Karpas-422 (cell line): ENCODE measurements at regions not wholly inside any gene's neighbourhood (a gene's known extent, or its start where the extent isn't known, plus 50 kb on each side); places are given as distances from the start of the nearest gene placed in this dataset.

Experiments used
- DNase-seq: peaks from one replicate; pipeline ENCODE4 v3.0.0-alpha.2; 2015
- H2AFZ ChIP-seq: fragments of 200-600 bp; sonication (generic); 2 replicates; pipeline ENCODE4 v1.6.1; 2014; ENCODE audit warnings: antibody characterized with exemption, low read length, mixed read lengths
- H3K27ac ChIP-seq: fragments of 200-600 bp; sonication (generic); 2 replicates; pipeline ENCODE4 v1.5.1; 2014; ENCODE audit warnings: mild to moderate bottlenecking, low read length, moderate library complexity
- H3K27me3 ChIP-seq: fragments of 200-600 bp; sonication (generic); 2 replicates; pipeline ENCODE4 v1.6.1; 2014; ENCODE audit warnings: low read length, mixed read lengths
- H3K36me3 ChIP-seq: fragments of 200-600 bp; sonication (generic); 2 replicates; pipeline ENCODE4 v1.6.1; 2014; ENCODE audit warnings: low read length, mixed read lengths; ENCODE audit not compliant: insufficient read depth
- H3K4me1 ChIP-seq: fragments of 200-600 bp; sonication (generic); 2 replicates; pipeline ENCODE4 v1.6.1; 2014; ENCODE audit warnings: mild to moderate bottlenecking, low read length, mixed read lengths
- H3K4me2 ChIP-seq: fragments of 200-600 bp; sonication (generic); 2 replicates; pipeline ENCODE4 v1.6.1; 2014; ENCODE audit warnings: low read length, low read depth, mild to moderate bottlenecking; ENCODE audit not compliant: poor library complexity, severe bottlenecking
- H3K4me3 ChIP-seq: fragments of 200-600 bp; sonication (generic); 2 replicates; pipeline ENCODE4 v1.5.1; 2014; ENCODE audit warnings: mild to moderate bottlenecking, antibody characterized with exemption, low read length, mixed read lengths
- H3K79me2 ChIP-seq: fragments of 200-600 bp; sonication (generic); 2 replicates; pipeline ENCODE4 v1.6.1; 2014; ENCODE audit warnings: mild to moderate bottlenecking, low read length, mixed read lengths
- H3K9ac ChIP-seq: fragments of 200-600 bp; sonication (generic); 2 replicates; pipeline ENCODE4 v1.6.0; 2014; ENCODE audit warnings: low read length
- H3K9me2 ChIP-seq: fragments of 200-600 bp; sonication (generic), shearing (Covaris generic); replicated peaks from 2 replicates; pipeline ENCODE4 v1.6.0; 2014; ENCODE audit warnings: mild to moderate bottlenecking, low read length, moderate library complexity; ENCODE audit not compliant: insufficient read depth
- H3K9me3 ChIP-seq: fragments of 300-700, 200-600 bp; sonication (generic); 2 replicates; pipeline ENCODE4 v1.6.1; 2014; ENCODE audit warnings: low read length, mixed read lengths
- H4K20me1 ChIP-seq: fragments of 200-600 bp; sonication (generic); 2 replicates; pipeline ENCODE4 v1.6.1; 2014; ENCODE audit warnings: mild to moderate bottlenecking, antibody characterized with exemption, low read length, low read depth; ENCODE audit not compliant: insufficient read depth

- Histone ChIP-seq H3K9me2 (no peaks in the 10 kb centered on the region), H3K4me3 (no peak overlapping the region), H3K27ac (no peak overlapping the region), H3K27me3 (no peaks in the 10 kb centered on the region), H3K9me3 (no peaks in the 10 kb centered on the region), H3K9ac (no peak overlapping the region), H3K4me2 (no peak overlapping the region), H3K36me3 (no peaks in the 10 kb centered on the region), H2AFZ (no peak overlapping the region), H4K20me1 (no peaks in the 10 kb centered on the region), H3K79me2 (no peaks in the 10 kb centered on the region), H3K4me1 (no peaks in the 10 kb centered on the region)
- DNase-seq = no peak
Measured at GRCh38 chr13:76723551-76724232, 162.5 kb downstream of the KCTD12 start.

DNA sequence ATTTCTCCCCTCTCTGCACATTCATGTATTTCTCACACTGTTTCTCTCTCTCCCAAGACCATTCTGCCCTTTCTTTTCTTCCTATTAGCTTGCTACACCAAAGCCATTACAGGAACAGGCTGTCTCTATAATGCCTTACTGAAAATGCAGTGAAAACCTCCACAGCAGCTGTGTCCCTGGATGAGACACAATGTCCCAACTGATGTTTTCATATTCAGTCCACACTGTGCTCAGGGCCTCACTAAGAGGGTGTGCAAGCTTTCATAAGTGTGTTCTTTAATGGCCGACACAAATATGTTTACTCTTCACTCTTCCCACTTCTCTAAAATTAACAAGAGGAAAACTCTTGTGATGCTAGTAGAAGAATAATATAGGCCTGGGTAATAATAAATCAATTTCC is 163.4 kb downstream of the KCTD12 start:
- Histone ChIP-seq H2AFZ (no peak overlapping the region), H3K79me2 (no peaks in the 10 kb centered on the region), H3K4me2 (no peak overlapping the region), H3K9me2 (no peaks in the 10 kb centered on the region), H3K9me3 (no peaks in the 10 kb centered on the region), H3K27me3 (no peaks in the 10 kb centered on the region), H3K36me3 (no peaks in the 10 kb centered on the region), H3K9ac (no peak overlapping the region), H4K20me1 (no peaks in the 10 kb centered on the region), H3K4me3 (no peak overlapping the region), H3K4me1 (no peaks in the 10 kb centered on the region), H3K27ac (no peak overlapping the region)
- DNase-seq = no peak

DNA sequence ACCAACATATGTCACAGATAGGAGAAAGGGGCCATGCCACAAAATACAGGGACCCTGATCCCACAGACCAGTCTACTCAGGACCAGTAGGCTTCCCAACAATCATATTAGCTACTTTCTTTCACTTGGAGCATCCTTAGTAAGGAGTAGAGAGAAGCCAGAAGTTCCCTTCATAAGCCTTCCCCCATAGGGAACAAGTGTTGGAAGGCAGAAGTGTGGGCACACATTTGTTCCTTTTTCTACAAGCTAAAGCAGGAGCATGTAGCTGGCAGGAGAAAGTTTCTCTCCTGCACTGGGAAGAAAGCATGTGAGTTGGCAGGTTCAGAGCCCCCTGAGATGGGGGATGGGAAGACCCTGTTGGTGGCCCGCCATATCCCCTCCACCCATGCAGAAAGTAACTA is 165.4 kb downstream of the KCTD12 start:
- Histone ChIP-seq H3K79me2 (no peaks in the 10 kb centered on the region), H3K4me3 (no peak overlapping the region), H3K9me2 (no peaks in the 10 kb centered on the region), H3K27me3 (no peaks in the 10 kb centered on the region), H2AFZ (no peak overlapping the region), H3K36me3 (no peaks in the 10 kb centered on the region), H3K27ac (no peak overlapping the region), H3K9me3 (no peaks in the 10 kb centered on the region), H3K4me1 (no peaks in the 10 kb centered on the region), H4K20me1 (no peaks in the 10 kb centered on the region), H3K9ac (no peak overlapping the region), H3K4me2 (no peak overlapping the region)
- no peak for DNase-seq

GRCh38 chr13:76720416-76720815 is 165.8 kb downstream of the KCTD12 start:
- no peak for DNase-seq
- Histone ChIP-seq H3K27me3 (no peaks in the 10 kb centered on the region), H3K79me2 (no peaks in the 10 kb centered on the region), H3K9ac (no peak overlapping the region), H3K9me3 (no peaks in the 10 kb centered on the region), H2AFZ (no peak overlapping the region), H3K4me2 (no peak overlapping the region), H3K4me3 (no peak overlapping the region), H3K36me3 (no peaks in the 10 kb centered on the region), H3K27ac (no peak overlapping the region), H3K9me2 (no peaks in the 10 kb centered on the region), H4K20me1 (no peaks in the 10 kb centered on the region), H3K4me1 (no peaks in the 10 kb centered on the region)

GRCh38 chr13:76719955-76720354 is 166.2 kb downstream of the KCTD12 start:
- Histone ChIP-seq H2AFZ (no peak overlapping the region), H3K9ac (no peak overlapping the region), H3K4me1 (no peaks in the 10 kb centered on the region), H3K36me3 (no peaks in the 10 kb centered on the region), H3K79me2 (no peaks in the 10 kb centered on the region), H4K20me1 (no peaks in the 10 kb centered on the region), H3K27ac (no peak overlapping the region), H3K9me2 (no peaks in the 10 kb centered on the region), H3K4me2 (no peak overlapping the region), H3K27me3 (no peaks in the 10 kb centered on the region), H3K9me3 (no peaks in the 10 kb centered on the region), H3K4me3 (no peak overlapping the region)
- no peak for DNase-seq

- Histone ChIP-seq H4K20me1 (no peaks in the 10 kb centered on the region), H2AFZ (no peak overlapping the region), H3K4me3 (no peak overlapping the region), H3K4me1 (no peaks in the 10 kb centered on the region), H3K9me3 (no peaks in the 10 kb centered on the region), H3K9me2 (no peaks in the 10 kb centered on the region), H3K4me2 (no peak overlapping the region), H3K27ac (no peak overlapping the region), H3K9ac (no peak overlapping the region), H3K36me3 (no peaks in the 10 kb centered on the region), H3K27me3 (no peaks in the 10 kb centered on the region), H3K79me2 (no peaks in the 10 kb centered on the region)
- DNase-seq = no peak
Measured at GRCh38 chr13:76717092-76717491, 169.1 kb downstream of the KCTD12 start.

GRCh38 chr13:76715621-76716020 is 170.6 kb downstream of the KCTD12 start:
- Histone ChIP-seq H2AFZ (no peak overlapping the region), H3K36me3 (no peaks in the 10 kb centered on the region), H3K9me3 (no peaks in the 10 kb centered on the region), H3K4me3 (no peak overlapping the region), H3K9ac (no peak overlapping the region), H3K9me2 (no peaks in the 10 kb centered on the region), H3K79me2 (no peaks in the 10 kb centered on the region), H3K27ac (no peak overlapping the region), H3K4me1 (no peaks in the 10 kb centered on the region), H3K27me3 (no peaks in the 10 kb centered on the region), H3K4me2 (no peak overlapping the region), H4K20me1 (no peaks in the 10 kb centered on the region)
- DNase-seq = no peak

- H3K9me2 ChIP-seq = no peaks in the 10 kb centered on the region
- no peaks in the 10 kb centered on the region for H3K27me3 ChIP-seq
- H3K27ac ChIP-seq = no peak overlapping the region
- H3K9ac ChIP-seq = no peak overlapping the region
- H3K4me1 ChIP-seq = no peaks in the 10 kb centered on the region
- no peaks in the 10 kb centered on the region for H3K79me2 ChIP-seq
- H3K4me2 ChIP-seq = no peak overlapping the region
- H3K36me3 ChIP-seq = no peaks in the 10 kb centered on the region
- no peak overlapping the region for H2AFZ ChIP-seq
- no peak overlapping the region for H3K4me3 ChIP-seq
- DNase-seq = no peak
- H4K20me1 ChIP-seq = no peaks in the 10 kb centered on the region
- no peaks in the 10 kb centered on the region for H3K9me3 ChIP-seq
Measured at GRCh38 chr13:76715075-76715474, 171.1 kb downstream of the KCTD12 start.

DNA sequence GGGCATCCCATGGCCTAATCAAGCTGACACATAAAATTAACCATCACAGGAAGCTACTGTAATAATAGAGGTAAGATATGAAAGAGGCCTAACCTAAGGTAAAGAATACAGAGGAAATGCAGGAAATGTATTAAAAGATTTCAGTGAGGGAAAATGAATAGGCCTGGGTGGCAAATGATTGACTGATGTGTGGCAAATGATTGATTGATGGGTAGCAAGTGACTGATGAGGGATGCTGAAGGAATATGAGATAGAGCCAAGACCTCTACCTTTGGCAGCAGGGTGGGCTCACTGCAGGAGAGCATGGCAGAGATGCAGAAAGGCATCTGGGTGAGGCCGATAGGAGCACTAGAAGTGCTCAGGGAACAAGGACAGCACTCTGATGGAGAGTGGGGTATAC is 172.9 kb downstream of the KCTD12 start:
- H3K36me3 ChIP-seq = no peaks in the 10 kb centered on the region
- H3K9me3 ChIP-seq = no peaks in the 10 kb centered on the region
- no peak overlapping the region for H3K27ac ChIP-seq
- no peak for DNase-seq
- no peak overlapping the region for H2AFZ ChIP-seq
- no peaks in the 10 kb centered on the region for H3K9me2 ChIP-seq
- H3K27me3 ChIP-seq = no peaks in the 10 kb centered on the region
- H3K4me3 ChIP-seq = no peak overlapping the region
- H3K4me1 ChIP-seq = no peaks in the 10 kb centered on the region
- H3K9ac ChIP-seq = no peak overlapping the region
- no peak overlapping the region for H3K4me2 ChIP-seq
- no peaks in the 10 kb centered on the region for H3K79me2 ChIP-seq
- no peaks in the 10 kb centered on the region for H4K20me1 ChIP-seq
